ENCODE measurements at regions not wholly inside any gene's neighbourhood (a gene's known extent, or its start where the extent isn't known, plus 50 kb on each side); places are given as distances from the start of the nearest gene placed in this dataset.

DNA sequence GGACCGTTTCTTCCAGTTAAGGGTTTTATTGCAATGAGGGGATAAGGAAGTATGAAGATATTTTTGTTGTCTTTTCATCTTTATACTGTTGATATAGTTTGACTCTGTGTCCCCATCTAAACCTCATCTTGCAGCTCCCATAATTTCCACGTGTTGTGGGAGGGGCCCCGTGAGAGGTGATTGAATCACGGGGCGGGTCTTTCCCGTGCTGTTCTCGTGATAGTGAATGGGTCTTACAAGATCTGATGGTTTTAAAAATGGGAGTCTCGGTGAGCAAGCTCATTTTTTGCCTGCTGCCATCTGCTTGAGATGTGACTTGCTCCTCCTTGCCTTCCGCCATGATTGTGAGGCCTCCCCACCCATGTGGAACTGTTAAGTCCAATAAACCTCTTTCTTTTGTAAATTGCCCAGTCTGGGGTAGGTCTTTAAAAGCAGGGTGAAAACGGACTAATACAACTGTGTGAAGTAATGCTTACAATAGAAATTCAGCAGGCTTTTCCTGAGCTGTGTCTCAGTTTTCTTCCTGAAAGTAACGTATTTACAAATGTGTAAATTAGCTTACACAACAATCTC, 377.3 kb downstream of the SIPA1L2 start:
- DNase-seq: no peak
- in situ Hi-C loops (cut with MboI; ENCODE audit: low pct_unique_long_range_greater_than_20kb, low sequenced_read_pairs): no loop called here

DNA sequence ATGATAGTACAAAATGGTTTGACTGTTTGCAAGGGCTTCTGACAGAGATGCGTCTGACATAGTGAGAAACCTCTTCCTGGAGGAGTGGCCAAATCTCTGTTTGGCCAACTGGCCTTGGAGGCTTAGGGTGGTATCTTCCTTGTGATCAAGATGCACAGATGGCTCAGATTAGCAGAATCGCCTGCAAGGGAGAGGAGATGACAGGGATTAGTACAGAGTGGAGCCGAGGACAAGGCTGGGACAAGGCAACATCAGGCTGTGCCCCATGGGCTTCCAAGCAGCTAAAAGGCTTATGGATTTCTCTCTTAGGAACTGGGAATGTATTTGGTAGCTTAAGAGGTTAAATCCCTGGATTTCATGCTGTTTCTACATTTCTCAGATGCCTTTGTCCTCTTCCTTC, 379.1 kb downstream of the SIPA1L2 start:
- DNase-seq: no peak
- in situ Hi-C loops (cut with MboI; ENCODE audit: low pct_unique_long_range_greater_than_20kb, low sequenced_read_pairs): no loop called here

- in situ Hi-C loops (cut with MboI; ENCODE audit: low pct_unique_long_range_greater_than_20kb, low sequenced_read_pairs): no loop called here
- no peak for DNase-seq
Observed at GRCh38 chr1:232249861-232250777, 379.8 kb downstream of the SIPA1L2 start.

DNA sequence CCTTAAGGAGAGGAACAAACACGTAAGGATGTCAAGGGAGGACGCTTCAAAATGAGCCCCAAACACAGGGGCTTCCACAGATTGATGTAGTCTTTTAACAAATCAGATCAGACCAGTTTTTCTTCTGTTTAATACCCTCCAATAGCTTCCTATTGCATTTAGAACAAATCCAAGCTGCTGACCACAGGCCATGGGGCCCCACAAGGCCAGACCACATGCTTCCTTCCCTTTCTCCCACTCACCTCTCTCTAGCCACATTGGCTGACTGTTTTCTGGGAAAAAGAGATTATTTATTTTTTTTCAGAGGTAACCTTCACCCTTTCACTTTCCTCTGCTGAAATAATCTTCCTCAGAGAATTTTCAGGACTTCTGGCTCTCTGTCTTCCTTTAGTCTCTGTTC, 380.6 kb downstream of the SIPA1L2 start:
- in situ Hi-C loops (cut with MboI; ENCODE audit: low pct_unique_long_range_greater_than_20kb, low sequenced_read_pairs): no loop called here
- DNase-seq: peak; percentile 21

- DNase-seq: no peak
- in situ Hi-C loops (cut with MboI; ENCODE audit: low pct_unique_long_range_greater_than_20kb, low sequenced_read_pairs): no loop called here
Observed at GRCh38 chr1:232248276-232248820, 381.6 kb downstream of the SIPA1L2 start.

DNA sequence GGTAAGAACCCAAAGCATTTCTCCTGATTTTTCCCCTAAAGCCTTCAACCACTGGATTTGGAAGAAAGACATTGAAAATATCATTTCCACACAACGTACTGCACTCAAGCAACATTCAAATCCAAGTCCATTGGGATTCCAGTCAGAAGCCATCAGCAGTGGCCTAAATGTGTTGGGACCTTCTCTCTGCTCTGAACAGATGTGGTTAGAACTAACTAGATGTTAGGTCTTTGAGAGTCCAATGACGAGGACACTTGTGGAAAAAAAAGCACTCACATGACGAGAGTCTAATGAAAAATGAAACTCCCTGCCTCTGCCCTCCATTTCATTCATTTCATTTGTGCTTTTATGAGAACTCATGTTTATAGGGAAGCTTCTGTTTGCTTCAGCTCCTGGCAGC, 382.3 kb downstream of the SIPA1L2 start:
- no peak for DNase-seq
- in situ Hi-C loops (cut with MboI; ENCODE audit: low pct_unique_long_range_greater_than_20kb, low sequenced_read_pairs): no loop called here

DNA sequence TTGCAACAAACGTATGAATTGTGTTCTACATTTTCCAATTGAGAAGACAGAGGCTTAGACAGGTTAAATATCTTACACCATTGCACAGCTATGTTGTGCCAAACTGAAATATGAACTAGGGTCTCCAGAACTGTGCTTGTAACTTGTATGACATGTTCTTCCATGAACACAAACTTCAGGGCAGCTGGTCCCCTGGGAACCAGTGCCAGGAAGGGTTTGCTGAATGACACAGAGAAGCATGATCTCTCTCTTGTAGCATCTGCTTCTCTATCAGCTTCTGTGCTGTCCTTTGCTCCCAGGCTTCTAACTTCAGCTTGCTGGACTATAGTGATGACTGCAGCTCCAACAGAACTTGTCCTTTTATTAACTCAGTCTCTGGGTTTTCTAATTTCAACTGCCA, 385.5 kb downstream of the SIPA1L2 start:
- no peak for DNase-seq
- in situ Hi-C loops (cut with MboI; ENCODE audit: low pct_unique_long_range_greater_than_20kb, low sequenced_read_pairs): no loop called here

GRCh38 chr1:232239998-232240397, 389.9 kb downstream of the SIPA1L2 start:
- no peak for DNase-seq

GRCh38 chr1:232239522-232239921, 390.4 kb downstream of the SIPA1L2 start:
- no peak for DNase-seq
- in situ Hi-C loops (cut with MboI; ENCODE audit: low pct_unique_long_range_greater_than_20kb, low sequenced_read_pairs): no loop called here

More at GRCh38 chr1:232239998-232240397, 389.9 kb downstream of the SIPA1L2 start:
- in situ Hi-C loops (cut with MboI; ENCODE audit: low pct_unique_long_range_greater_than_20kb, low sequenced_read_pairs): no loop called here

DNA sequence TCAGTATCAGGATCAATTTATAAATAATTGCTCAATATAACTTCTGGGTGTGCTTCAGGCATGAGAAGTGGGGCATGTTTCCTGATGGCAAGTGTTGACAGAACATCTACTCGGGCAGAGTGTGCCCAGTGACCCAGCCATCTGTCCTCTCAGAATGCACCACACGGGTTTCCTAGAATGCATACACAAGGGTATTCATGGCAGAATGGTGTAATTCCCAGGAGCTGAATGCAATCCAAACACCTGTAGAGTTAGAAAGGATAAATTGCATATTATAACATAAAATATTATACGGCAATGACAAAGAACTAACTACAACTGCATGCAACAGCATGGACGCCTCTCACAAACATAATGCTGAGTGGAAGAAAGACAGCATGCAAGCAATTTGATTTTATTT, 391.9 kb downstream of the SIPA1L2 start:
- no peak for DNase-seq
- in situ Hi-C loops (cut with MboI; ENCODE audit: low pct_unique_long_range_greater_than_20kb, low sequenced_read_pairs): no loop called here

GRCh38 chr1:232227306-232227705, 402.6 kb downstream of the SIPA1L2 start:
- in situ Hi-C loops (cut with MboI; ENCODE audit: low pct_unique_long_range_greater_than_20kb, low sequenced_read_pairs): no loop called here
- no peak for DNase-seq

GRCh38 chr1:232226197-232226712, 403.7 kb downstream of the SIPA1L2 start:
- in situ Hi-C loops (cut with MboI; ENCODE audit: low pct_unique_long_range_greater_than_20kb, low sequenced_read_pairs): no loop called here
- no peak for DNase-seq

GRCh38 chr1:232225336-232226131, 404.4 kb downstream of the SIPA1L2 start:
- no peak for DNase-seq
- in situ Hi-C loops (cut with MboI; ENCODE audit: low pct_unique_long_range_greater_than_20kb, low sequenced_read_pairs): no loop called here

DNA sequence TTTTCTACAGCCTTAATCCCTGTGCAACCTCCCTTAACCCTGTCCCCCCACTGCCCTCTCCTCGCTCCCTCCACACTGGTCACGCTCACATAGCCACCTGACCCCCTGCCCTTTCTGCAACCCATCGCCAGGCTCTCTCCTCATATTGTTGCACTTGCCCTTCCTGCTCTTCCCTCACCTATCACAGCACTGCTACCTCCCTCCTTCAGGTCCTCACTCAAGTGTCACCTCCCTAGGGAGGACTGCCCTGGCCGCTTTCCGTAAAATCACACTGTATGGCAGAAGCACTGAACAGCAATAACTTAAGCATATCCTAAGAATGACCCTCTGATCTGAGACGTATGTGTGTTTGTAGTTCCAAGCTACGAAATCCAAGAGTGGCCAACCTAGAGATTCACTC, 406.0 kb downstream of the SIPA1L2 start:
- no peak for DNase-seq
- in situ Hi-C loops (cut with MboI; ENCODE audit: low pct_unique_long_range_greater_than_20kb, low sequenced_read_pairs): no loop called here

GRCh38 chr1:232223183-232223708, 406.7 kb downstream of the SIPA1L2 start:
- in situ Hi-C loops (cut with MboI; ENCODE audit: low pct_unique_long_range_greater_than_20kb, low sequenced_read_pairs): no loop called here
- DNase-seq: no peak

DNA sequence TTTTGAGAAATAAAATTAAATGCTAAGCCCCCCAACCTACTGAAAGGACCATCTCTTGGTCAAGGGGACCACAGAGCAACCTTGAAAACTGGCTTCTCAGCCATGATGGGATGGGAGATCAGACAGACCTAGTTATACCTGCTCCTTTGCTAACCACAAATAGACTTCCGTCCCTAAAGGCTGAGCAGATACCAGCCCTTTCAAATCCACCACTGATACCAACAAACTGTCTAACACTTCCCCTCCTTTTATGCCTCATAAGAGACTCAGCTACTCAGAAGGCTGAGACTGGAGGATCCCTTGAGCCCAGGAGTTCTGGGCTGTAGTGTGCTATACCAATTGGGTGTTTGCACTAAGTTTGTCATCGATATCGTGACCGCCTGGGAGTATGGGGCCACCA, 407.3 kb downstream of the SIPA1L2 start:
- DNase-seq: no peak
- in situ Hi-C loops (cut with MboI; ENCODE audit: low pct_unique_long_range_greater_than_20kb, low sequenced_read_pairs): no loop called here

DNA sequence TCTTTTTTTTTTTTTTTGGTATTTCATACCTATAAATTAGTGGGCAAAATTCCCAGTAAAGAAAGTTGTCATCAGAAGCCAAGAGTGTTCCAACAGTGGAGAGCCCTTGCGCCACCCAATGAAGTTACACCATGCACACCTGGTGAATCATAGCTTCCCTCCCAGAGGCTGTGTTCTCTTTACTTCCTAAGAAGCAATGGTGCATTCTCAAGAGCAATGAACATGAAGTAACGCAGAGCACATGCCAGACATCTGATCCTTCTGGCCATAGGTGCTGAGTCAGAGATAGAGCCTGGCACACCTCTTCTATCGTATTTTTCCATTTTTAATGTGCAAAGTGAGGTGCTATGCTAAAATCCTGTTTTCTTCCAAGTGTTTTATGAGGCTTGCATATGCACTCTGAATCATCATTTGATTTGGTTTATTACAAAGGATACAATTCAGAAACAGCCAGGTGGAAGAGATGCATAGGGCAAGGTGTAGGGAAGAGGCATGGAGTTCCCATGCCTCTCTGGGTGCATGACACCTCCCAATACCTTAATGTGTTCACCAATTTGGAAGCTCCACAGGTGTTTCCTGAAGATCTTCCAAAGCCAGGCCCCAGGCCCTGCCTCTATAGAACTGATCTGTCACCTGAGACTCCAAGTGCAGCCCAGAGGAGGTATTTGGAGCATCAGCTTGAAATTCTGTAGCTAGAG, 408.0 kb downstream of the SIPA1L2 start:
- in situ Hi-C loops (cut with MboI; ENCODE audit: low pct_unique_long_range_greater_than_20kb, low sequenced_read_pairs): no loop called here
- DNase-seq: no peak

DNA sequence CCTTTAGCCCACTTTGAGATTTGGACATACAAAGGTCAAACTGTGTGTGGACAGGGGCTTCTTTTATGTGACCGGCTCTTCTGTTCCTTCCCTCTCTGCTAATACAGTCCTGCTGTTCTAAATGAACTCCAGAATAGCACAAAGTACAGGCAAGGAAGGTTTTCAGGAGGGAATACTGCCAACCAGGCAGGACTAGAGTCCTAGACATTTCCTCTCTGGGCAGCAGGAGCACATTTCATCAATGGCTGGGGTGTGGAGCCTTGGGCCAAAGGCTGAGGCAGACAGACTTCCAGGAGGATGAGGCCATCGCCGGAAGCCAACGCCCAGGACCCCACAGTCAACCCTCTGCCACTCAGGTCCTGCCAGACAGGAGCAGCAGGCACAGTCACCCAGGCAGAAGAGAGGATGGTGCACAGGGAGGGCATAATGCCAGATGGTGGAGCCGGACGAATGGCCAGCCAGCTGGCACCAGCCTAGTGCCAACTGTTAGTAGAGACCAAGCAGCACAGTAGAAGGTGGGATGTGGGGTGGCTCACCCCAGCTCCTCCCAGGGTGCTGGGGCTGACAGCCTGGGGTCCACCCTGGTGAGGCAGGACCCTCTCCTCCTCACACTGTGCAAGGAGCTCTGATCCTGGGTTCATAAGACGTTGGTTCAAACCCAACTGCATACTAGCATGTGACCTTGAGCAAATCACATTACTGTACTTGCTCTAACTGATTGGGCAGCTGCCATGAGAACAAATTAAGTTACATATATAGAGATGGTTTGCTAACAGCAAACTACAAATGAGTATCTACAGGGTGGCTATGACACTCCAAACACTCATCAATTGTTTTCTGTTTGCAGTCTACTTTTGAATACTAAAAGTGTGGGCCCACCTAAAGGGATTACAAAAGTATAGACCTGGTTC, 410.7 kb downstream of the SIPA1L2 start:
- no peak for DNase-seq
- in situ Hi-C loops (cut with MboI; ENCODE audit: low pct_unique_long_range_greater_than_20kb, low sequenced_read_pairs): no loop called here

Measured in KBM-7 (cell line).